ENCODE measurements at regions not wholly inside any gene's neighbourhood (a gene's known extent, or its start where the extent isn't known, plus 50 kb on each side); places are given as distances from the start of the nearest gene placed in this dataset.

DNA sequence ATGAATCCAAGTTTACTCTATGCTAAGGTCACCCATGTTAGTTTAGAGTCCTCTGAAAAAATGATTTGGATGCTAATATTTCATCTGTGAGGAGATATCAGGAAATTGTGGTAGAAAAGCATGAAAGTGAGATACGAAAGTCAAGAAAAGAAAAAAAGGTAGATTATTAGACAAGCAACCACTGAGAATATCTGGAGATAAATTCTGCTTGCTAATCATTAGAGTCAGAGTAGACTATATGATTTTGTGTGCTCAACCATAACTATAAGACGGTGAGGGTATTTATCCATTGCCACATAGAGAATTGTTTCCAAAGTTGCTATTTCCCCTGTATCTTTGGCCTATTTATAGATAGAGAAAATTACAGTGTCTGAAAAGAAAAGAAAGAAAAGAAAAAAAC, 706.7 kb downstream of the SLITRK5 start:
- Histone ChIP-seq H3K27me3 (no peaks in the 10 kb centered on the region), H3K4me1 (no peaks in the 10 kb centered on the region), H3K4me3 (no peak overlapping the region), H3K27ac (no peak overlapping the region), H3K36me3 (no peaks in the 10 kb centered on the region), H3K9me3 (peaks cover 0 to 6% (median 0%) of the 10 kb centered on the region in 3 donors)
- WGBS, 2 donors (ENCODE audit: low coverage in 1 of 2) = 82 to 94% methylated on average over 2 of the region's 2 CpGs
- no peak for ATAC-seq
- TF ChIP-seq, protein P1, sequence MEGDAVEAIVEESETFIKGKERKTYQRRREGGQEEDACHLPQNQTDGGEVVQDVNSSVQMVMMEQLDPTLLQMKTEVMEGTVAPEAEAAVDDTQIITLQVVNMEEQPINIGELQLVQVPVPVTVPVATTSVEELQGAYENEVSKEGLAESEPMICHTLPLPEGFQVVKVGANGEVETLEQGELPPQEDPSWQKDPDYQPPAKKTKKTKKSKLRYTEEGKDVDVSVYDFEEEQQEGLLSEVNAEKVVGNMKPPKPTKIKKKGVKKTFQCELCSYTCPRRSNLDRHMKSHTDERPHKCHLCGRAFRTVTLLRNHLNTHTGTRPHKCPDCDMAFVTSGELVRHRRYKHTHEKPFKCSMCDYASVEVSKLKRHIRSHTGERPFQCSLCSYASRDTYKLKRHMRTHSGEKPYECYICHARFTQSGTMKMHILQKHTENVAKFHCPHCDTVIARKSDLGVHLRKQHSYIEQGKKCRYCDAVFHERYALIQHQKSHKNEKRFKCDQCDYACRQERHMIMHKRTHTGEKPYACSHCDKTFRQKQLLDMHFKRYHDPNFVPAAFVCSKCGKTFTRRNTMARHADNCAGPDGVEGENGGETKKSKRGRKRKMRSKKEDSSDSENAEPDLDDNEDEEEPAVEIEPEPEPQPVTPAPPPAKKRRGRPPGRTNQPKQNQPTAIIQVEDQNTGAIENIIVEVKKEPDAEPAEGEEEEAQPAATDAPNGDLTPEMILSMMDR (IDR thresholded peaks at IDR 0.05) = no peak
- no peak for TF ChIP-seq EP300 (IDR thresholded peaks at IDR 0.05)

DNA sequence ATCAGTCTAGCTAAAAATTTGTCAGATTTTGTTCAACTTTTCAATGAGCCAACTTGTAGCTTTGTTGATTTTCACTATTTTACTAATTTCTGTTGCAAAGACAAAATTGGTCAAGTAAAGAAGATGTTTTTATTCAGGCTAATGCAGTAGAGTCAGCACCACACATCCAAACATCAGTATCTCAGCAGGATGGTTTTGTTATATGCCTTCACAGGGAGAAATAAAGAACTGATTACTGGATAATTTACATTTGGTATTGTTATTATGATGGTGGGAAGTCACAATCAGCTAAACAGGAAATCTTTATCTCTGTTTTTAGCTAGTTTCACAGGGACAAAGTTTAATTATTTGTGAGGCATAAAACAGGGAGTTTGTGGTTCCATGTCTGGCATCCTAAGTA, 713.4 kb downstream of the SLITRK5 start:
- Histone ChIP-seq H3K4me1 (no peaks in the 10 kb centered on the region), H3K36me3 (no peaks in the 10 kb centered on the region), H3K27ac (no peak overlapping the region), H3K4me3 (no peak overlapping the region), H3K9me3 (no peaks in the 10 kb centered on the region), H3K27me3 (no peaks in the 10 kb centered on the region)
- no peak for ATAC-seq
- no peak for TF ChIP-seq EP300 (IDR thresholded peaks at IDR 0.05)
- TF ChIP-seq, protein P1 (IDR thresholded peaks at IDR 0.05) = no peak
- no peak for TF ChIP-seq POLR2A (IDR thresholded peaks at IDR 0.05)
- no peak for TF ChIP-seq POLR2AphosphoS5 (IDR thresholded peaks at IDR 0.05)

DNA sequence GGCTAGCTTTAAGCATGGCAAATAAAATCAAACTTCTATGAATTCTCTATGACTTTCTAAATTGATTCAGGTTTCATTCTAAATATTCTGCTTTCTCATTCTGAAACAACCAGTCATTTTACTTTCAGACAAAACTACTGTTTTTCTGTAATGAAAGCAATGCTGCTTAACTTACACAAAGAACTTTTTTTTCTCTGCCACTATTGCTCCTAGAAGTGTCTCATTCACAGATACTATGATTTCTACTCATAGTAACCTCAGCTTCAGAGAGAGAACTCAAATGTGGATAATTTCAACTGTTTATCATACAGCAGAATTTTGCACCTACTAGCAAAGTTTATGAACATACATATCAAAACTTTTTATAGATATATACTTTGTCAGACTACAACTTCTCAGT, 724.6 kb downstream of the SLITRK5 start:
- no peak overlapping the region for H3K27ac ChIP-seq
- H3K36me3 ChIP-seq = no peaks in the 10 kb centered on the region
- H3K9me3 ChIP-seq = peaks cover 0 to 4% (median 0%) of the 10 kb centered on the region in 3 donors
- H3K27me3 ChIP-seq = no peaks in the 10 kb centered on the region
- H3K4me3 ChIP-seq = no peak overlapping the region
- no peak for ATAC-seq
- no peak for TF ChIP-seq POLR2A (IDR thresholded peaks at IDR 0.05)
- no peak for TF ChIP-seq POLR2AphosphoS5 (IDR thresholded peaks at IDR 0.05)
- TF ChIP-seq, protein P1 (IDR thresholded peaks at IDR 0.05) = no peak
- no peak for TF ChIP-seq EP300 (IDR thresholded peaks at IDR 0.05)
- no peaks in the 10 kb centered on the region for H3K4me1 ChIP-seq

DNA sequence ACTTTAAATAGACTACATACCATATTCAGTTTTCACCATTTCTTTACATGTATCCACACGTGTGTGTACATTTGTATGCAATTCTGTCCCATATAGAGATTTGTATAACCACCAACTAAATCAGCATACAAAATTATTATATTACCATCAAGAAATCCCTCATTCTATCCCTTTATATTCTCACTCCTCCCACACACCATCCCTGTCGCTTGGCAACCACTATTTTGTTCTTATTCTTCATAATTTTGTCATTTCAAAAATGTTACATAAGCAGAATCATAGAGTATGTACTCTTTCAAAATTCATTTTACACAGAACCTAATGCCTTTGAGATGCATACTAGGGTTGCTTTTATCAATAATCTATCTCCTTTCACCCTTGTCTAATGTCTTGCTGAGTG, 740.5 kb downstream of the SLITRK5 start:
- no peaks in the 10 kb centered on the region for H3K9me3 ChIP-seq
- WGBS, 2 donors (ENCODE audit: low coverage in 1 of 2) = 39 to 67% methylated on average over 2 of the region's 2 CpGs
- H3K27me3 ChIP-seq = no peaks in the 10 kb centered on the region
- H3K36me3 ChIP-seq = no peaks in the 10 kb centered on the region
- ATAC-seq = no peak
- H3K27ac ChIP-seq = no peak overlapping the region
- no peaks in the 10 kb centered on the region for H3K4me1 ChIP-seq
- no peak overlapping the region for H3K4me3 ChIP-seq
- TF ChIP-seq, protein P1 (IDR thresholded peaks at IDR 0.05) = no peak
- no peak for TF ChIP-seq EP300 (IDR thresholded peaks at IDR 0.05)
- TF ChIP-seq POLR2AphosphoS5 (IDR thresholded peaks at IDR 0.05) = no peak
- no peak for TF ChIP-seq POLR2A (IDR thresholded peaks at IDR 0.05)

DNA sequence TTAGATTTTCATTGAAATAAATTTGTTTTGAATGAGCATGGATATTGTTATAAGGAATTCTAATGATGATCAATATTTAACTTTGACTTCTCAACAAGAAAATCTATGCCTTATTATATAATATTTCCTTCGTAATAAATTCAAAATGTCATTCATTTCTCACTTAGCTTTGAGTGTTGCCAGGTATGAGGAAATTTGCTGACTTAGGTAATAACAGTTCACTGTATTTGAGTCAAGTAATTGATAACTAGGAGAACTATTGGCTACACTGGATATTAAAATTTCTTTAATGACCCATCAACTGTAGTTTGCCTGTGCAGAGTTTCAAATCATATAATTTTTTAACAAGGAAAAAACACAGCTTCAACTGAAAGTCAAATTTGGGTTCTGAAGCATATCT, 746.6 kb downstream of the SLITRK5 start:
- no peak overlapping the region for H3K27ac ChIP-seq
- TF ChIP-seq POLR2A (IDR thresholded peaks at IDR 0.05) (no peak), POLR2AphosphoS5 (IDR thresholded peaks at IDR 0.05) (no peak), EP300 (IDR thresholded peaks at IDR 0.05) (no peak)
- TF ChIP-seq, protein P1 (IDR thresholded peaks at IDR 0.05) = no peak
- H3K4me3 ChIP-seq = no peak overlapping the region
- H3K27me3 ChIP-seq = no peaks in the 10 kb centered on the region
- H3K4me1 ChIP-seq = no peaks in the 10 kb centered on the region
- WGBS, 2 donors (ENCODE audit: low coverage in 1 of 2) = 80 to 100% methylated on average over 1 of the region's 1 CpG
- no peaks in the 10 kb centered on the region for H3K9me3 ChIP-seq
- no peaks in the 10 kb centered on the region for H3K36me3 ChIP-seq
- no peak for ATAC-seq

Measured in gastroesophageal sphincter (tissue), 4 donors.